GM12872 (cell line): ENCODE measurements at regions not wholly inside any gene's neighbourhood (a gene's known extent, or its start where the extent isn't known, plus 50 kb on each side); places are given as distances from the start of the nearest gene placed in this dataset.

ENCODE experiments used
- TF ChIP-seq, protein P1 (sequence below): IDR thresholded peaks from 3 replicates; pipeline ENCODE4 v1.5.1; 2011; ENCODE audit warnings: low read depth, mild to moderate bottlenecking, low read length, moderate library complexity; ENCODE audit not compliant: insufficient read depth

GRCh38 chr1:244297087-244297486, 154.6 kb downstream of the ADSS2 start:
- TF ChIP-seq, protein P1, sequence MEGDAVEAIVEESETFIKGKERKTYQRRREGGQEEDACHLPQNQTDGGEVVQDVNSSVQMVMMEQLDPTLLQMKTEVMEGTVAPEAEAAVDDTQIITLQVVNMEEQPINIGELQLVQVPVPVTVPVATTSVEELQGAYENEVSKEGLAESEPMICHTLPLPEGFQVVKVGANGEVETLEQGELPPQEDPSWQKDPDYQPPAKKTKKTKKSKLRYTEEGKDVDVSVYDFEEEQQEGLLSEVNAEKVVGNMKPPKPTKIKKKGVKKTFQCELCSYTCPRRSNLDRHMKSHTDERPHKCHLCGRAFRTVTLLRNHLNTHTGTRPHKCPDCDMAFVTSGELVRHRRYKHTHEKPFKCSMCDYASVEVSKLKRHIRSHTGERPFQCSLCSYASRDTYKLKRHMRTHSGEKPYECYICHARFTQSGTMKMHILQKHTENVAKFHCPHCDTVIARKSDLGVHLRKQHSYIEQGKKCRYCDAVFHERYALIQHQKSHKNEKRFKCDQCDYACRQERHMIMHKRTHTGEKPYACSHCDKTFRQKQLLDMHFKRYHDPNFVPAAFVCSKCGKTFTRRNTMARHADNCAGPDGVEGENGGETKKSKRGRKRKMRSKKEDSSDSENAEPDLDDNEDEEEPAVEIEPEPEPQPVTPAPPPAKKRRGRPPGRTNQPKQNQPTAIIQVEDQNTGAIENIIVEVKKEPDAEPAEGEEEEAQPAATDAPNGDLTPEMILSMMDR, result no peak

DNA sequence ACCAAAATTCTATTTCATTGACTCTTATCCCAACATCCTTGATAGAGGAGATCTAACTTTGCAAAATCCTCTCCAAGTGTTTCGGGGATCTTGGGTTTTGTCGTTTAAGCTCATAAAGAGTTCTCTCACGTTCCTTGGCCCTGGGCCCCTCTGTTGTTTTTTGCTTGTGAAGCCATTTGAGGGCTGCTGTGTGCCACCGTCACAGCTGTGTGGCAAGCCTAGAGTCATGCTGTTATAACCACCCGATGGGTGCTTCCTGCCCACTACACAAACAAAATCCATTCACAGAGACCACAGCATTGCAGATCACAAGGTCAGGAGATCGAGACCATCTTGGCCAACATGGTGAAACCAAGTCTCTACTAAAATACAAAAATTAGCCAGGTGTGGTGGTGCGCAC, 154.1 kb downstream of the ADSS2 start:
- TF ChIP-seq, protein P1, result no peak

- TF ChIP-seq, protein P1, result no peak
These were observed 150.0 kb downstream of the ADSS2 start for GRCh38 chr1:244301595-244302130.

GRCh38 chr1:244302876-244303609, 148.7 kb downstream of the ADSS2 start:
- TF ChIP-seq, protein P1, result no peak

DNA sequence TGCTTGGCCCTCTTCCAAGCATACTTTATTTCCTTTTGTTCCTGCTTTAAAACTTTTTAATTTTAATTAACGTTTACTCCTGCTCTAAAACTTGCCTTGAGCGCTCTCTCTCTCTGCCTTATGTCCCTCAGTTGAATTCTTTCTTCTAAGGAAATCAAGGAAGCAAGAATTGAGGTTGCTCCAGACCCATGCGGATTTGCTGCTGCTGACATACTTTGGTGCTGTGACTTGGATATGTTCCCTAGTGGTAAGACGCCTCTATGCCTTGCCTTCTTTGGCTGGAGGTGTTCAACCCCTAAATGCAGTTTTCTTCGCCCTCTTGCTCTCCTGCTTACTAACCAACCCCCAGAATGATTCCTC, 148.1 kb downstream of the ADSS2 start:
- TF ChIP-seq, protein P1, result no peak

- TF ChIP-seq, protein P1, result no peak
These were observed 147.6 kb downstream of the ADSS2 start for GRCh38 chr1:244304156-244304555.

- TF ChIP-seq, protein P1, result no peak
These were observed 147.1 kb downstream of the ADSS2 start for GRCh38 chr1:244304656-244305055.
